ENCODE measurements at regions not wholly inside any gene's neighbourhood (a gene's known extent, or its start where the extent isn't known, plus 50 kb on each side); places are given as distances from the start of the nearest gene placed in this dataset.

DNA sequence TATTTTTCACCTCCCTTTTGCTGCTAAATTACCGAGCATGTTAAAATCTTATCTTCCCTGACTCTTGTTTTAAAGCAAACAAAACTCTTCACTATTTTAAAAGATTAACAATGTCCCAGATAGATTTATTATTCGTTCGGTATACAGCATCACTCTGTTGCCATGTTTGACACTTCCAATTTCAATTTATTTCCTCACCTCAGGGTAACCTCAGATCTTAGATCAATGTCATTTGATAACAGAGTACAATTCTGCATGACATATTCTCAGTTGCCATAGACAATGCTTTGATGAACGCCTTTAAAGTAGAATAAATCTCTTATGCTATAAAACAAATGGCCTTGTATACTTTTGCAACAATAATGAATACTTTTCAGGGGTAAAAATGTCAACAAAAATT lies 1078.1 kb upstream of the IGFBP7 start:
- Mint-ChIP-seq H3K27ac (no peak overlapping the region), H3K4me3 (no peak overlapping the region), H3K36me3 (ENCODE audit: insufficient read depth in 1 of 3, low read depth in 3 of 3) (peaks cover 14 to 28% (median 15%) of the 10 kb centered on the region in 3 experiments; a peak in 6 of 7 replicates), H3K4me1 (peaks cover 22 to 25% of the 10 kb centered on the region in 2 experiments), H3K9me3 (peaks cover 11 to 15% of the 10 kb centered on the region in 2 experiments), H3K27me3 (ENCODE audit: low read depth) (no peaks in the 10 kb centered on the region)
- Histone ChIP-seq H2BK12ac (ENCODE audit: insufficient read length, low read depth, low read length) (no peak overlapping the region), H3K23me2 (ENCODE audit: insufficient read length, low read depth, low read length, poor library complexity, severe bottlenecking) (no peaks in the 10 kb centered on the region), H3K9me3 (ENCODE audit: control insufficient read depth, low read depth, low read length) (no peaks in the 10 kb centered on the region), H3K18ac (ENCODE audit: insufficient read length, low read depth, low read length) (no peak overlapping the region), H2BK120ac (ENCODE audit: low read depth, low read length, poor library complexity, severe bottlenecking) (no peak overlapping the region), H2BK20ac (ENCODE audit: low read depth, low read length, poor library complexity, severe bottlenecking) (no peak overlapping the region), H4K20me1 (ENCODE audit: control insufficient read depth, insufficient read depth, insufficient read length) (no peaks in the 10 kb centered on the region), H3K14ac (ENCODE audit: insufficient read depth, low read length) (no peak overlapping the region), H3K56ac (ENCODE audit: insufficient read length, low read depth, low read length) (no peak overlapping the region), H3T11ph (ENCODE audit: low read length) (no peak overlapping the region), H2BK15ac (ENCODE audit: low read depth, low read length) (no peak overlapping the region), H3K9ac (ENCODE audit: extremely low read depth, insufficient read length, low read length) (no peak overlapping the region), H3K27ac (ENCODE audit: insufficient read length, low read depth, low read length) (no peak overlapping the region), H3K4me2 (ENCODE audit: insufficient read depth, insufficient read length, low read length) (no peak overlapping the region), H3K4me1 (ENCODE audit: insufficient read depth, low read length) (no peaks in the 10 kb centered on the region), H2AK5ac (ENCODE audit: insufficient read length, low read length) (no peak overlapping the region), H3K27me3 (ENCODE audit: insufficient read depth, low read length) (no peaks in the 10 kb centered on the region), H2BK5ac (ENCODE audit: insufficient read length, low read length) (no peak overlapping the region), H4K5ac (ENCODE audit: insufficient read length, low read depth, low read length) (no peak overlapping the region), H3K79me1 (ENCODE audit: insufficient read depth, low read depth, low read length, poor library complexity, severe bottlenecking) (no peaks in the 10 kb centered on the region), H3K23ac (ENCODE audit: insufficient read length, low read depth, low read length) (no peak overlapping the region), H4K91ac (ENCODE audit: insufficient read length, low read depth, low read length) (no peak overlapping the region), H2AFZ (ENCODE audit: low read length) (no peak overlapping the region), H4K8ac (replicated peaks; ENCODE audit: insufficient read length, low read depth, low read length) (no peak overlapping the region), H3K4ac (ENCODE audit: low read depth, low read length) (no peak overlapping the region), H3K79me2 (ENCODE audit: insufficient read depth, low read length) (no peaks in the 10 kb centered on the region)
- TF ChIP-seq, protein P1, sequence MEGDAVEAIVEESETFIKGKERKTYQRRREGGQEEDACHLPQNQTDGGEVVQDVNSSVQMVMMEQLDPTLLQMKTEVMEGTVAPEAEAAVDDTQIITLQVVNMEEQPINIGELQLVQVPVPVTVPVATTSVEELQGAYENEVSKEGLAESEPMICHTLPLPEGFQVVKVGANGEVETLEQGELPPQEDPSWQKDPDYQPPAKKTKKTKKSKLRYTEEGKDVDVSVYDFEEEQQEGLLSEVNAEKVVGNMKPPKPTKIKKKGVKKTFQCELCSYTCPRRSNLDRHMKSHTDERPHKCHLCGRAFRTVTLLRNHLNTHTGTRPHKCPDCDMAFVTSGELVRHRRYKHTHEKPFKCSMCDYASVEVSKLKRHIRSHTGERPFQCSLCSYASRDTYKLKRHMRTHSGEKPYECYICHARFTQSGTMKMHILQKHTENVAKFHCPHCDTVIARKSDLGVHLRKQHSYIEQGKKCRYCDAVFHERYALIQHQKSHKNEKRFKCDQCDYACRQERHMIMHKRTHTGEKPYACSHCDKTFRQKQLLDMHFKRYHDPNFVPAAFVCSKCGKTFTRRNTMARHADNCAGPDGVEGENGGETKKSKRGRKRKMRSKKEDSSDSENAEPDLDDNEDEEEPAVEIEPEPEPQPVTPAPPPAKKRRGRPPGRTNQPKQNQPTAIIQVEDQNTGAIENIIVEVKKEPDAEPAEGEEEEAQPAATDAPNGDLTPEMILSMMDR (conservative IDR thresholded peaks at IDR 0.05): no peak
- no CpG with 5 or more reads among the region's 4 CpGs for WGBS (ENCODE audit: extremely low coverage, insufficient read length, low lambda C conversion rate)
- DNase-seq: no peak
